ENCODE measurements at regions not wholly inside any gene's neighbourhood (a gene's known extent, or its start where the extent isn't known, plus 50 kb on each side); places are given as distances from the start of the nearest gene placed in this dataset.

GRCh38 chr19:32023564-32023832 is 321.9 kb upstream of the ZNF507 start:
- no peak for DNase-seq (ENCODE audit: low read depth in 1 of 2, low spot score in 1 of 2)
- no peak for TF ChIP-seq SPI1 (IDR thresholded peaks at IDR 0.05; ENCODE audit: borderline replicate concordance, low read depth)
- TF ChIP-seq POLR2AphosphoS5 (IDR thresholded peaks at IDR 0.05; ENCODE audit: low read depth), result no peak
- TF ChIP-seq GABPA (IDR thresholded peaks at IDR 0.05; ENCODE audit: low read depth), result no peak
- no peak for TF ChIP-seq CTCF (IDR thresholded peaks at IDR 0.05; ENCODE audit: insufficient read depth, low read length)
- TF ChIP-seq REST (IDR thresholded peaks at IDR 0.05; ENCODE audit: insufficient replicate concordance, low read depth), result no peak
- Histone ChIP-seq H3K27me3 (ENCODE audit: insufficient read depth, poor library complexity, severe bottlenecking) (no peaks in the 10 kb centered on the region), H3K4me3 (replicated peaks; ENCODE audit: insufficient read depth, low read length) (no peak overlapping the region), H3K27ac (replicated peaks) (no peak overlapping the region)

GRCh38 chr19:32029235-32029634 is 316.2 kb upstream of the ZNF507 start:
- DNase-seq (ENCODE audit: low read depth in 1 of 2, low spot score in 1 of 2), result no peak
- Histone ChIP-seq H3K27ac (replicated peaks) (no peak overlapping the region), H3K27me3 (ENCODE audit: insufficient read depth, poor library complexity, severe bottlenecking) (no peaks in the 10 kb centered on the region), H3K4me3 (replicated peaks; ENCODE audit: insufficient read depth, low read length) (no peak overlapping the region)
- TF ChIP-seq CTCF (IDR thresholded peaks at IDR 0.05; ENCODE audit: insufficient read depth, low read length) (no peak), GABPA (IDR thresholded peaks at IDR 0.05; ENCODE audit: low read depth) (no peak), POLR2AphosphoS5 (IDR thresholded peaks at IDR 0.05; ENCODE audit: low read depth) (no peak), REST (IDR thresholded peaks at IDR 0.05; ENCODE audit: insufficient replicate concordance, low read depth) (no peak), SPI1 (IDR thresholded peaks at IDR 0.05; ENCODE audit: borderline replicate concordance, low read depth) (no peak)

- TF ChIP-seq SPI1 (IDR thresholded peaks at IDR 0.05; ENCODE audit: borderline replicate concordance, low read depth), result no peak; the same call in 1 of the 2 replicates
- no peak for TF ChIP-seq REST (IDR thresholded peaks at IDR 0.05; ENCODE audit: insufficient replicate concordance, low read depth)
- no peak for TF ChIP-seq CTCF (IDR thresholded peaks at IDR 0.05; ENCODE audit: insufficient read depth, low read length)
- TF ChIP-seq GABPA (IDR thresholded peaks at IDR 0.05; ENCODE audit: low read depth), result no peak
- TF ChIP-seq POLR2AphosphoS5 (IDR thresholded peaks at IDR 0.05; ENCODE audit: low read depth), result no peak
- no peaks in the 10 kb centered on the region for H3K27me3 ChIP-seq (ENCODE audit: insufficient read depth, poor library complexity, severe bottlenecking)
Measured at GRCh38 chr19:32032561-32032960, 312.8 kb upstream of the ZNF507 start.

More at GRCh38 chr19:32032561-32032960, 312.8 kb upstream of the ZNF507 start:
- no peak for DNase-seq (ENCODE audit: low read depth in 1 of 2, low spot score in 1 of 2)
- Histone ChIP-seq H3K27ac (replicated peaks) (no peak overlapping the region), H3K4me3 (replicated peaks; ENCODE audit: insufficient read depth, low read length) (no peak overlapping the region)

All from HL-60 (cell line).